Neural cell (in vitro differentiated cells): ENCODE measurements at regions not wholly inside any gene's neighbourhood (a gene's known extent, or its start where the extent isn't known, plus 50 kb on each side); places are given as distances from the start of the nearest gene placed in this dataset.

Source experiments
- H2AFZ ChIP-seq: fragments of 200-600, 300-800 bp; sonication (generic), shearing (Covaris generic); 2 replicates; pipeline ENCODE4 v1.6.0; 2014; ENCODE audit warnings: low read depth, mild to moderate bottlenecking, antibody characterized with exemption, low read length, moderate library complexity
- H3F3A ChIP-seq: fragments of 200-600 bp; shearing (Covaris generic); 2 replicates; pipeline ENCODE4 v1.6.1; 2016; ENCODE audit warnings: mild to moderate bottlenecking, moderate library complexity, mixed read lengths, antibody characterized with exemption, low read length; ENCODE audit not compliant: insufficient read depth, poor library complexity, severe bottlenecking
- H3K27ac ChIP-seq: fragments of 200-600, 300-800 bp; sonication (generic), shearing (Covaris generic); 2 replicates; pipeline ENCODE4 v1.5.1; 2014; ENCODE audit warnings: mild to moderate bottlenecking, low read length, moderate library complexity
- H3K27me3 ChIP-seq: fragments of 300-800, 200-600 bp; sonication (generic), shearing (Covaris generic); 2 replicates; pipeline ENCODE4 v1.6.0; 2014; ENCODE audit warnings: mild to moderate bottlenecking, low read depth, low read length, moderate library complexity; ENCODE audit not compliant: insufficient read depth
- H3K36me3 ChIP-seq: fragments of 300-800, 200-600 bp; sonication (generic), shearing (Covaris generic); 2 replicates; pipeline ENCODE4 v1.5.1; 2014; ENCODE audit warnings: mild to moderate bottlenecking, antibody characterized with exemption, low read length, moderate library complexity; ENCODE audit not compliant: insufficient read depth
- H3K4me2 ChIP-seq: fragments of 300-800, 200-600 bp; sonication (generic), shearing (Covaris generic); 2 replicates; pipeline ENCODE4 v1.6.0; 2014; ENCODE audit warnings: mild to moderate bottlenecking, low read length
- H3K4me3 ChIP-seq: fragments of 300-800, 200-600 bp; sonication (generic), shearing (Covaris generic); 2 replicates; pipeline ENCODE4 v1.5.1; 2014; ENCODE audit warnings: mild to moderate bottlenecking, low read length, moderate library complexity
- H3K79me2 ChIP-seq: fragments of 200-600 bp; shearing (Covaris generic); replicated peaks from 2 replicates; pipeline ENCODE4 v1.6.0; 2014; ENCODE audit warnings: mild to moderate bottlenecking, low read length, moderate library complexity; ENCODE audit not compliant: insufficient read depth
- H3K9ac ChIP-seq: fragments of 300-800, 200-600 bp; sonication (generic), shearing (Covaris generic); 2 replicates; pipeline ENCODE4 v1.6.1; 2016; ENCODE audit warnings: mild to moderate bottlenecking, low read length, mixed read lengths
- H3K9me2 ChIP-seq: fragments of 200-600 bp; shearing (Covaris generic); 2 replicates; pipeline ENCODE4 v1.6.1; 2016; ENCODE audit warnings: mild to moderate bottlenecking, low read length, mixed read lengths; ENCODE audit not compliant: insufficient read depth
- H3K9me3 ChIP-seq: fragments of 200-600, 300-800 bp; sonication (generic), shearing (Covaris generic); 2 replicates; pipeline ENCODE4 v1.6.1; 2016; ENCODE audit warnings: mild to moderate bottlenecking, mixed run types, low read length, moderate library complexity, mixed read lengths
- H4K20me1 ChIP-seq: fragments of 200-600 bp; shearing (Covaris generic); 2 replicates; pipeline ENCODE4 v1.6.1; 2016; ENCODE audit warnings: mild to moderate bottlenecking, mixed run types; ENCODE audit not compliant: insufficient read depth
- EP300 ChIP-seq: fragments of 450-650 bp; conservative IDR thresholded peaks from 2 replicates; pipeline ENCODE4 v1.6.1; 2014; ENCODE audit warnings: antibody characterized with exemption, mild to moderate bottlenecking, moderate library complexity; ENCODE audit not compliant: poor library complexity, severe bottlenecking
- EZH2 ChIP-seq: fragments of 200-600, 300-800 bp; shearing (Covaris generic), sonication (generic); IDR thresholded peaks from 2 replicates; pipeline ENCODE4 v1.6.1; 2014; ENCODE audit warnings: antibody characterized with exemption, low read length, borderline replicate concordance, mild to moderate bottlenecking; ENCODE audit not compliant: insufficient read depth, poor library complexity, severe bottlenecking
- MXI1 ChIP-seq: fragments of 450-650 bp; conservative IDR thresholded peaks from 2 replicates; pipeline ENCODE4 v1.6.1; 2014; ENCODE audit warnings: antibody characterized with exemption, mild to moderate bottlenecking; ENCODE audit not compliant: poor library complexity, severe bottlenecking
- POLR2AphosphoS5 ChIP-seq: IDR thresholded peaks from 2 replicates; pipeline ENCODE4 v1.6.1; 2012
- RAD21 ChIP-seq: fragments of 450-650 bp; conservative IDR thresholded peaks from 2 replicates; pipeline ENCODE4 v1.6.1; 2014; ENCODE audit warnings: antibody characterized with exemption, mild to moderate bottlenecking, moderate library complexity
- SMC3 ChIP-seq: fragments of 450-650 bp; conservative IDR thresholded peaks from 2 replicates; pipeline ENCODE4 v1.6.1; 2014; ENCODE audit warnings: antibody characterized with exemption, mild to moderate bottlenecking, moderate library complexity; ENCODE audit not compliant: poor library complexity
- TAF1 ChIP-seq: IDR thresholded peaks from 2 replicates; pipeline ENCODE4 v1.6.1; 2012; ENCODE audit warnings: low read depth
- TF ChIP-seq, protein P1 (sequence below): fragments of 450-650 bp; IDR thresholded peaks from 2 replicates; pipeline ENCODE4 v1.5.1; 2014; ENCODE audit warnings: antibody characterized with exemption, mild to moderate bottlenecking, moderate library complexity; ENCODE audit not compliant: poor library complexity, severe bottlenecking
- TF ChIP-seq, protein P2 (sequence below): IDR thresholded peaks from 2 replicates; pipeline ENCODE4 v1.6.1; 2012; ENCODE audit warnings: borderline replicate concordance

GRCh38 chr4:8730681-8731080 lies 138.1 kb downstream of the CPZ start:
- Histone ChIP-seq H3K9ac (no peak overlapping the region), H3K4me2 (no peak overlapping the region), H3K79me2 (no peaks in the 10 kb centered on the region), H3F3A (no peaks in the 10 kb centered on the region), H3K27ac (no peak overlapping the region), H3K9me3 (no peaks in the 10 kb centered on the region), H3K4me3 (no peak overlapping the region), H4K20me1 (no peaks in the 10 kb centered on the region), H2AFZ (no peak overlapping the region), H3K9me2 (no peaks in the 10 kb centered on the region), H3K27me3 (no peaks in the 10 kb centered on the region), H3K36me3 (no peaks in the 10 kb centered on the region)
- TF ChIP-seq, protein P1, sequence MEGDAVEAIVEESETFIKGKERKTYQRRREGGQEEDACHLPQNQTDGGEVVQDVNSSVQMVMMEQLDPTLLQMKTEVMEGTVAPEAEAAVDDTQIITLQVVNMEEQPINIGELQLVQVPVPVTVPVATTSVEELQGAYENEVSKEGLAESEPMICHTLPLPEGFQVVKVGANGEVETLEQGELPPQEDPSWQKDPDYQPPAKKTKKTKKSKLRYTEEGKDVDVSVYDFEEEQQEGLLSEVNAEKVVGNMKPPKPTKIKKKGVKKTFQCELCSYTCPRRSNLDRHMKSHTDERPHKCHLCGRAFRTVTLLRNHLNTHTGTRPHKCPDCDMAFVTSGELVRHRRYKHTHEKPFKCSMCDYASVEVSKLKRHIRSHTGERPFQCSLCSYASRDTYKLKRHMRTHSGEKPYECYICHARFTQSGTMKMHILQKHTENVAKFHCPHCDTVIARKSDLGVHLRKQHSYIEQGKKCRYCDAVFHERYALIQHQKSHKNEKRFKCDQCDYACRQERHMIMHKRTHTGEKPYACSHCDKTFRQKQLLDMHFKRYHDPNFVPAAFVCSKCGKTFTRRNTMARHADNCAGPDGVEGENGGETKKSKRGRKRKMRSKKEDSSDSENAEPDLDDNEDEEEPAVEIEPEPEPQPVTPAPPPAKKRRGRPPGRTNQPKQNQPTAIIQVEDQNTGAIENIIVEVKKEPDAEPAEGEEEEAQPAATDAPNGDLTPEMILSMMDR: no peak
- no peak for TF ChIP-seq EZH2

- Histone ChIP-seq H3K4me2 (no peak overlapping the region), H3F3A (no peaks in the 10 kb centered on the region), H4K20me1 (no peaks in the 10 kb centered on the region), H3K9me3 (no peaks in the 10 kb centered on the region), H3K9me2 (no peaks in the 10 kb centered on the region), H2AFZ (no peak overlapping the region), H3K27me3 (no peaks in the 10 kb centered on the region), H3K79me2 (no peaks in the 10 kb centered on the region), H3K9ac (no peak overlapping the region), H3K36me3 (no peaks in the 10 kb centered on the region), H3K4me3 (no peak overlapping the region), H3K27ac (no peak overlapping the region)
- TF ChIP-seq POLR2AphosphoS5 (no peak), TAF1 (no peak), EP300 (no peak), SMC3 (no peak), RAD21 (no peak), EZH2 (no peak), MXI1 (no peak)
- TF ChIP-seq, protein P1: no peak
- TF ChIP-seq, protein P2, sequence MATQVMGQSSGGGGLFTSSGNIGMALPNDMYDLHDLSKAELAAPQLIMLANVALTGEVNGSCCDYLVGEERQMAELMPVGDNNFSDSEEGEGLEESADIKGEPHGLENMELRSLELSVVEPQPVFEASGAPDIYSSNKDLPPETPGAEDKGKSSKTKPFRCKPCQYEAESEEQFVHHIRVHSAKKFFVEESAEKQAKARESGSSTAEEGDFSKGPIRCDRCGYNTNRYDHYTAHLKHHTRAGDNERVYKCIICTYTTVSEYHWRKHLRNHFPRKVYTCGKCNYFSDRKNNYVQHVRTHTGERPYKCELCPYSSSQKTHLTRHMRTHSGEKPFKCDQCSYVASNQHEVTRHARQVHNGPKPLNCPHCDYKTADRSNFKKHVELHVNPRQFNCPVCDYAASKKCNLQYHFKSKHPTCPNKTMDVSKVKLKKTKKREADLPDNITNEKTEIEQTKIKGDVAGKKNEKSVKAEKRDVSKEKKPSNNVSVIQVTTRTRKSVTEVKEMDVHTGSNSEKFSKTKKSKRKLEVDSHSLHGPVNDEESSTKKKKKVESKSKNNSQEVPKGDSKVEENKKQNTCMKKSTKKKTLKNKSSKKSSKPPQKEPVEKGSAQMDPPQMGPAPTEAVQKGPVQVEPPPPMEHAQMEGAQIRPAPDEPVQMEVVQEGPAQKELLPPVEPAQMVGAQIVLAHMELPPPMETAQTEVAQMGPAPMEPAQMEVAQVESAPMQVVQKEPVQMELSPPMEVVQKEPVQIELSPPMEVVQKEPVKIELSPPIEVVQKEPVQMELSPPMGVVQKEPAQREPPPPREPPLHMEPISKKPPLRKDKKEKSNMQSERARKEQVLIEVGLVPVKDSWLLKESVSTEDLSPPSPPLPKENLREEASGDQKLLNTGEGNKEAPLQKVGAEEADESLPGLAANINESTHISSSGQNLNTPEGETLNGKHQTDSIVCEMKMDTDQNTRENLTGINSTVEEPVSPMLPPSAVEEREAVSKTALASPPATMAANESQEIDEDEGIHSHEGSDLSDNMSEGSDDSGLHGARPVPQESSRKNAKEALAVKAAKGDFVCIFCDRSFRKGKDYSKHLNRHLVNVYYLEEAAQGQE: no peak
Observed at GRCh38 chr4:8730159-8730558, 137.6 kb downstream of the CPZ start.
